ENCODE measurements at regions not wholly inside any gene's neighbourhood (a gene's known extent, or its start where the extent isn't known, plus 50 kb on each side); places are given as distances from the start of the nearest gene placed in this dataset.

DNA sequence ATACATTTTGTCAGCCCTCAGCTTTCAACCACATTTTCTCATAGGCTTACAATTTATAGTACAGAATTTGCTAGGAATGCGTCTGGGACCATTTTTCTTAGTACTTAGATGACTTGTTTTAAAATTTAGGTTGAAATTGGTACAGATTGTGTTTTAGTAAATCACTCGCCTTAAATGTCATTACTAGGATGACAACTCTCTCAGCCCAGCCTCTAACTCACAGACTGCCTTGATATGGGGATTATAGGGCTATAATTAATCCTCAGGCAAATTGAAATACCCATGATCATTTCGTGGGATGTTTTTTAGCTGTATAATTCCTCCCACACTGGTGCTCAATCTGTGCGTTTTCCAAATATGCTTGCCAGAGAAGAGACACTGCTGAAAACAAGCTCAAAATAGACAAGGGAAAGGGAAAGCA, 299.7 kb upstream of the AKR1E2 start:
- TF ChIP-seq, protein P1, sequence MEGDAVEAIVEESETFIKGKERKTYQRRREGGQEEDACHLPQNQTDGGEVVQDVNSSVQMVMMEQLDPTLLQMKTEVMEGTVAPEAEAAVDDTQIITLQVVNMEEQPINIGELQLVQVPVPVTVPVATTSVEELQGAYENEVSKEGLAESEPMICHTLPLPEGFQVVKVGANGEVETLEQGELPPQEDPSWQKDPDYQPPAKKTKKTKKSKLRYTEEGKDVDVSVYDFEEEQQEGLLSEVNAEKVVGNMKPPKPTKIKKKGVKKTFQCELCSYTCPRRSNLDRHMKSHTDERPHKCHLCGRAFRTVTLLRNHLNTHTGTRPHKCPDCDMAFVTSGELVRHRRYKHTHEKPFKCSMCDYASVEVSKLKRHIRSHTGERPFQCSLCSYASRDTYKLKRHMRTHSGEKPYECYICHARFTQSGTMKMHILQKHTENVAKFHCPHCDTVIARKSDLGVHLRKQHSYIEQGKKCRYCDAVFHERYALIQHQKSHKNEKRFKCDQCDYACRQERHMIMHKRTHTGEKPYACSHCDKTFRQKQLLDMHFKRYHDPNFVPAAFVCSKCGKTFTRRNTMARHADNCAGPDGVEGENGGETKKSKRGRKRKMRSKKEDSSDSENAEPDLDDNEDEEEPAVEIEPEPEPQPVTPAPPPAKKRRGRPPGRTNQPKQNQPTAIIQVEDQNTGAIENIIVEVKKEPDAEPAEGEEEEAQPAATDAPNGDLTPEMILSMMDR (IDR thresholded peaks at IDR 0.05; ENCODE audit: low read depth, low read length, missing control alignments), result no peak
- DNase-seq (ENCODE audit: low read depth), result no peak

DNA sequence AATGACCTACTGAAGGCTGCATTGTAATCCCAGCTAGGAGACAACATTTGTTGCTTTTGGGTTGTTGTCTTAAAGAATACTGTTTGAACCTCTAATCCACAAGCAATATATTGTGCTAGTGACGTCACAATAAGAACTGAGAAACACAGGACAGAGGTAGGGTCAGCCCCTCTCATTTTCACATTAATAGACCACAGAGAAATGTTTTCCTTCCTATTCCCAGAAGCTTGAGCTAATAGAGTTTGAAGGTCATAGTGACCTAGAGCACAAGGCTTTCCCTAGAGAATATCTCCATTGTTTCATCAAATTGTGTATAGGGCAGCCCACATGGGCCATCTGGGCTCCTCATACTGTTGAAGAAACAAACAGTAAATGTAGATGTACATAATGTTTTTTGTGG, 300.9 kb upstream of the AKR1E2 start:
- TF ChIP-seq, protein P1 (IDR thresholded peaks at IDR 0.05; ENCODE audit: low read depth, low read length, missing control alignments), result no peak
- no peak overlapping the region for H3K4me3 ChIP-seq (ENCODE audit: low read depth, low read length)
- no peak for DNase-seq (ENCODE audit: low read depth)

More for the DNA sequence above, 299.7 kb upstream of the AKR1E2 start:
- H3K4me3 ChIP-seq (ENCODE audit: low read depth, low read length), result no peak overlapping the region

DNA sequence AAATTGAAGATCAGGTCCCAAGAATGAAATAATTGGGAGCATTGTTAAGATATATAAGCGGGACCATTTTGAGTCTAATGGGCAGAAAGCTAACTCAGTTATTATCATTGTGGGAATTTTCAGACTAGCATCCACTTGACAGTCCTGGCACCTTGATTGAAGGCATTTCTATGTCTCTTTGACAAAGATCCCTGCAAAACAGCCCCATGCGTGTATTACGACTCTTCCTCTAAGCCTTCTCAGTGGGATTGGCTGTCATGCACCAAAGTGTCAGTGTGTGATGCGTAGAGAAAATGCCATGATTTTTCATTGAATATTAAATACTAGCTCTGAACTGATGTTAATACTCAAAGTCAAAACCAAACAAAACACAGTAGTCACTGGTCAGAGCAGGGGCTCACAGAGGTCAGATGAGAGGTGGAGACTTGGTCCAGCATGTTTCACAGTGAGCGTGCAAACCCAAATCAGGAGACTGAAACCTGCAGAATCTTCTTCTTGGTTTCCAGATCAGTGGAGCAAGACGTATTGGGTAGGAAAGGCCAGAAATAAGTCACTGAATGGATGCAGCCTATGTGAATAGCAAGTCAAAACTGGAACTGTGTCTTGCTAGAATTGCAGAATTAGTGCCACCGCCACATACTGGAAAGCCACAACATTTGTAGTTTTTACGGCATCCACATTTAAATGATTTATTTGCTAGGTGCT, 303.6 kb upstream of the AKR1E2 start:
- H3K4me3 ChIP-seq (ENCODE audit: low read depth, low read length), result no peak overlapping the region
- peak; percentile 37 for DNase-seq (ENCODE audit: low read depth)
- TF ChIP-seq, protein P1 (IDR thresholded peaks at IDR 0.05; ENCODE audit: low read depth, low read length, missing control alignments), result no peak

DNA sequence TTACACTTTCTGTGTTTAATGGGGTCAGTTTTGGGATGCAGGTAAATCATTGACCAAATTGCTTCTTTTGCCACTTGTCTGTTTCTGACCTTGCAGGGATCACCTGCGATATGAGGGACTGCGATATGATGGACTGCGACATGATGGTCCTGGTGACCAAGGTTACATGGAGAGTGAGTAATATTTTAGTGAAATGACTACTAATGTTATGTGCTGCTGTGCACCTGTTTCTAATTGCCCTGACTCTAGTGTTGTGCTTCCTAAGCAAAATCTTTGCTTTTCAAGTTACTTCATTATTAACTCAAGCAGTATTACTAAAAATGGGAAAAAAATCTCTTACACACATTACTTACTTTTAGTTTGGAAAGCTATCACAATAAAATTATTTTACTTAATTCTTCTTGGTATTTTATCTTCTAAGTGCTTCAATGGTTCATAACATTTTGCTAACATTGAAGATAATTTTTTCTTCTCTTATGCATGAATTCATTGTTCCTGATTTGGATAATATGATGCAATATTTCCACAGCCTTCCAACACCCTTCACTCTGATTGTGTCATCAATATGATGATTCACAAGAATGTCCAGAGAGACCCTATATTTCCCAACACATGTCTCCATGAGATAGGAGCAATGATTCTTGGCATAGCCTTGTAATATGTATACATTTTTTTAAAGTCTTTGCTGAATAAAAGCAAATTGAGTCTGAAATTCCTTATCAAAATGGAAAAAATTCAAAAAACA, 306.2 kb upstream of the AKR1E2 start:
- no peak overlapping the region for H3K4me3 ChIP-seq (ENCODE audit: low read depth, low read length)
- TF ChIP-seq, protein P1 (IDR thresholded peaks at IDR 0.05; ENCODE audit: low read depth, low read length, missing control alignments), result no peak
- DNase-seq (ENCODE audit: low read depth), result no peak

DNA sequence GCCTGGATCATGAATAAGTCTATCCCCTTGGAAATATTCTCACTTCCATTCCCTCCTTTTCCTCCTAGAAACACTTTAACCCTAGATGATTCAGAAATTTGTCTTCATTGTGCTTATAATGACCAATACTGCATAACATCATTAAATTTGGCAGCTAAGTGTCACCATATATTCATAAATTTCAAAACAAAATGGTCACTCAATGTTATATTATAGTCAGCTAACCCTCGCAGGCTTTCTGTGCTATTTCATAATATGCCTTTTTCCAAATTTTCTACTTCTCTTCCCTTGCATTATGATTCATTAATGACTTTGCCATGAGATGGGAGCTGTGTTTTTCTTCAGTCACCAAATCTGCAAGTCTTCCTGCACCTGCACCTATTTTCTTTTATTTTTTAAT, 308.3 kb upstream of the AKR1E2 start:
- H3K4me3 ChIP-seq (ENCODE audit: low read depth, low read length), result no peak overlapping the region
- no peak for DNase-seq (ENCODE audit: low read depth)
- TF ChIP-seq, protein P1 (IDR thresholded peaks at IDR 0.05; ENCODE audit: low read depth, low read length, missing control alignments), result no peak

DNA sequence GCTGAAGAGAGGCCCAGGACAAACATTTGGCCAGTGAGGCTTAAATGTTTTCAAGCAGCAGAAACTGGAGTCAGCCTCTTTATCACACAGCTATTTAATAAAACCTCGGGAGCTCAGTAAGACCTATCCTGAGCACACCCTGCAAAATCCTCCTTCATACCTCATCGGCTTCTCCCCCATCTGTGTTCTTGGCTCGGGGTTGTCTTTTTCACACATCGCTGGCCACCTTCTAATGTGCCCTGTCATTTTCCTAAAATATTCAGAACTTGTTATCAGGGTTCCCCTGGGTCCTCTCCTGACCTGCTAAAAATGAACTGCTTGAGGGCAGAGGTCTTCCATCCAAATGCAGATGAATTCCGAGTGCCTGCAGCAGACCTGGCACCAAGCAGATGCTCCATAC, 310.3 kb upstream of the AKR1E2 start:
- TF ChIP-seq, protein P1 (IDR thresholded peaks at IDR 0.05; ENCODE audit: low read depth, low read length, missing control alignments), result no peak
- DNase-seq (ENCODE audit: low read depth), result no peak

More for the DNA sequence above, 310.3 kb upstream of the AKR1E2 start:
- no peak overlapping the region for H3K4me3 ChIP-seq (ENCODE audit: low read depth, low read length)

Measured in GM12864 (cell line).